Tibial artery (tissue), 4 donors: ENCODE measurements at regions not wholly inside any gene's neighbourhood (a gene's known extent, or its start where the extent isn't known, plus 50 kb on each side); places are given as distances from the start of the nearest gene placed in this dataset.

Experiments used
- DNase-seq, 2 donors: peaks; one replicate each; pipeline ENCODE4 v3.0.0-alpha.2; 2019
- H3K27ac ChIP-seq, 2 donors: fragments of 200-600 bp; sonication (generic) in 1 of 2; 1 replicate in 1 of 2; 2 replicates in 1 of 2; pipeline ENCODE4 v1.5.1; 2018 to 2019; ENCODE audit warnings: mild to moderate bottlenecking in 1 of 2
- H3K27me3 ChIP-seq, 2 donors: fragments of 200-600 bp; sonication (generic) in 1 of 2; one replicate each; pipeline versions ENCODE4 v1.5.1 to v1.6.0; 2016 to 2019
- H3K36me3 ChIP-seq, 3 donors: fragments of 200-600 bp; sonication (generic) in 2 of 3; one replicate each; pipeline ENCODE4 v1.5.1; 2016 to 2019; ENCODE audit warnings: mild to moderate bottlenecking in 2 of 3
- H3K4me1 ChIP-seq, 4 donors: fragments of 200-600 bp; sonication (generic) in 2 of 4; 1 replicate in 3 of 4; 2 replicates in 1 of 4; pipeline ENCODE4 v1.5.1; 2016 to 2019
- H3K4me3 ChIP-seq, 2 donors: fragments of 200-600 bp; sonication (generic) in 1 of 2; 1 replicate in 1 of 2; 2 replicates in 1 of 2; pipeline ENCODE4 v1.5.1; 2018 to 2019; ENCODE audit warnings: mild to moderate bottlenecking in 2 of 2
- H3K9me3 ChIP-seq, 3 donors: fragments of 200-600 bp; sonication (generic) in 1 of 3; one replicate each; pipeline ENCODE4 v1.5.1; 2016 to 2019
- intact Hi-C: fragments of 100-400 bp; cut with DNase I; formaldehyde crosslinking; loops from one replicate; pipeline ENCODE4 v1.15.0; 2023; ENCODE audit warnings: low total_unique reads
- TF ChIP-seq, protein P1 (sequence below), 2 experiments: fragments of 200-600 bp in 1 of 2; fragments of 450-650 bp in 1 of 2; IDR thresholded peaks; one replicate each; pipeline ENCODE4 v1.5.1; 2017 to 2019; ENCODE audit warnings: antibody characterized with exemption in 2 of 2, mild to moderate bottlenecking in 1 of 2, moderate library complexity in 1 of 2

DNA sequence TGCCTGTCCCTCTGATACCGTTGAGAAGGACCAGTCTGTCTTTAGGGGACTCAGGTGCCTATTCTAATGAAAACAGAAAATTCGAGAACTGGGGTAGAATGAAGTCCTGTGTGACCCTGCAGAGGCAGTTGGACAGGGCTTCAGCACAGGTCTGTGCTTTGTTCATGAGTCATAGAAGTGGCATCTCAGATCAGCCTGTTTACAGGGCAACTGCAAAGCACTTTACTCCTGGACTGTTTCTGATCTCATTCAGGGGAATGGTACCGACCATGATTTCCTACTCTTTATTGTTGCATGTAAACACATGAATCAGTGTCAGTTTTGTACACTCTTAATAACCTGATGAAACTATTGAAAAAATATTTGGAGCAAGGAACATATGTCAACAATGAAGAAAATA lies 1517.0 kb downstream of the AACS start:
- no peak overlapping the region for H3K4me3 ChIP-seq
- H3K27ac ChIP-seq, result no peak overlapping the region
- H3K9me3 ChIP-seq, result no peaks in the 10 kb centered on the region
- no peaks in the 10 kb centered on the region for H3K36me3 ChIP-seq
- H3K27me3 ChIP-seq, result no peaks in the 10 kb centered on the region
- intact Hi-C loops, result no loop called here
- DNase-seq, result no peak
- H3K4me1 ChIP-seq, result no peaks in the 10 kb centered on the region
- TF ChIP-seq, protein P1, sequence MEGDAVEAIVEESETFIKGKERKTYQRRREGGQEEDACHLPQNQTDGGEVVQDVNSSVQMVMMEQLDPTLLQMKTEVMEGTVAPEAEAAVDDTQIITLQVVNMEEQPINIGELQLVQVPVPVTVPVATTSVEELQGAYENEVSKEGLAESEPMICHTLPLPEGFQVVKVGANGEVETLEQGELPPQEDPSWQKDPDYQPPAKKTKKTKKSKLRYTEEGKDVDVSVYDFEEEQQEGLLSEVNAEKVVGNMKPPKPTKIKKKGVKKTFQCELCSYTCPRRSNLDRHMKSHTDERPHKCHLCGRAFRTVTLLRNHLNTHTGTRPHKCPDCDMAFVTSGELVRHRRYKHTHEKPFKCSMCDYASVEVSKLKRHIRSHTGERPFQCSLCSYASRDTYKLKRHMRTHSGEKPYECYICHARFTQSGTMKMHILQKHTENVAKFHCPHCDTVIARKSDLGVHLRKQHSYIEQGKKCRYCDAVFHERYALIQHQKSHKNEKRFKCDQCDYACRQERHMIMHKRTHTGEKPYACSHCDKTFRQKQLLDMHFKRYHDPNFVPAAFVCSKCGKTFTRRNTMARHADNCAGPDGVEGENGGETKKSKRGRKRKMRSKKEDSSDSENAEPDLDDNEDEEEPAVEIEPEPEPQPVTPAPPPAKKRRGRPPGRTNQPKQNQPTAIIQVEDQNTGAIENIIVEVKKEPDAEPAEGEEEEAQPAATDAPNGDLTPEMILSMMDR (IDR thresholded peaks at IDR 0.05), result no peak

DNA sequence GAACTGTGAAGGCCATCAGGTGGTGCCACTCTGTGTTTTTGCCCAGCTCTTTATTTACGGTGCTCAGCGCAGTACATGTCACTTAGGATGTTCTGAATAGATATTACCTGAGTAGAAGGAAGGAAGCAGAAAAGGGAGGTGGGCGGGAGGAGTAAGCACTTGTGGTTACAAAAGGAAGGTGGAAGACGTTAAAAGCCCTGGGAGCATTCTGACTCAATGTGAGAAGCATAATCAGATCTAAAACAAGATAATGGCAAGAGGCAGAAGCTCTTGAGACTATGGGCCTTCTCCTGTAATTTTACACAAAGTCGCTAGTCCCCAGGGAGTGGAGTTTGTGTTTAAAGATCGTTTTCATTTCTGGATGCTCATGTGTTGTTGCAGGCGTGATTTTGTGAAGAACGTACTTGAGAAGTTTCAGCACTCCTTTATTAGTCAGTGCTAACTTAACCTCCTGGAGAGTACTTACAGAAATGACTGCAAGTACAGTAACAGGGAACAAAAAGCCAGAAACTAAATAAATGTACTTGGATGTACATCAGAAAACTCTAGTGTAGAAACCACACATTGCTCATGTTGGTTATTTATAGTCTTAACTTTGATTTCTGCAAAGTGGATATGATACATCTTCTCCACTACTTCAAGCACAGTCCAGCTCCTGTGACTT lies 1523.5 kb downstream of the AACS start:
- intact Hi-C loops, result no loop called here
- no peaks in the 10 kb centered on the region for H3K27me3 ChIP-seq
- H3K9me3 ChIP-seq, result no peaks in the 10 kb centered on the region
- no peak overlapping the region for H3K27ac ChIP-seq
- no peak for DNase-seq
- H3K4me3 ChIP-seq, result no peak overlapping the region
- no peaks in the 10 kb centered on the region for H3K4me1 ChIP-seq
- no peaks in the 10 kb centered on the region for H3K36me3 ChIP-seq
- TF ChIP-seq, protein P1 (IDR thresholded peaks at IDR 0.05), result no peak

DNA sequence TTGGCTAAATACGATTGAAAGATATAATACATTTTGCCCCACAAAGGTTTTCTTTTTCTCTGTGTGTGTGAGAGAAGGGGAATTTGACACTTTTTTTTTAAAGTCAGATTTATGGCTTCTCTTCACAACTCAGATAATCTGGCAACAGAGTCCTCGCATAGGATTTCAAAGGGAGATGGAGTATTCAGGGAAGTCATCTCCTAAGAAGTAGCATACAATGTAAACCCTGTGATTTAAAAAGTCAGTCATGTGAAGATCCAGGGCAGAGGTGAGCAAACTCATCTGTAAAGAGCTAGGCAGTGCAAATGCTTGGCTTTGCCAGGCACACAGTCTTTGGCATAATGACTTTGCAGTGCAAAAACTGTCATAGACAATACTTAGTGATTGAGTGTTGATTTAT lies 1526.3 kb downstream of the AACS start:
- no peak overlapping the region for H3K27ac ChIP-seq
- no peaks in the 10 kb centered on the region for H3K36me3 ChIP-seq
- intact Hi-C loops, result no loop called here
- no peaks in the 10 kb centered on the region for H3K4me1 ChIP-seq
- no peak for DNase-seq
- H3K4me3 ChIP-seq, result no peak overlapping the region
- TF ChIP-seq, protein P1 (IDR thresholded peaks at IDR 0.05), result no peak
- no peaks in the 10 kb centered on the region for H3K9me3 ChIP-seq
- no peaks in the 10 kb centered on the region for H3K27me3 ChIP-seq

DNA sequence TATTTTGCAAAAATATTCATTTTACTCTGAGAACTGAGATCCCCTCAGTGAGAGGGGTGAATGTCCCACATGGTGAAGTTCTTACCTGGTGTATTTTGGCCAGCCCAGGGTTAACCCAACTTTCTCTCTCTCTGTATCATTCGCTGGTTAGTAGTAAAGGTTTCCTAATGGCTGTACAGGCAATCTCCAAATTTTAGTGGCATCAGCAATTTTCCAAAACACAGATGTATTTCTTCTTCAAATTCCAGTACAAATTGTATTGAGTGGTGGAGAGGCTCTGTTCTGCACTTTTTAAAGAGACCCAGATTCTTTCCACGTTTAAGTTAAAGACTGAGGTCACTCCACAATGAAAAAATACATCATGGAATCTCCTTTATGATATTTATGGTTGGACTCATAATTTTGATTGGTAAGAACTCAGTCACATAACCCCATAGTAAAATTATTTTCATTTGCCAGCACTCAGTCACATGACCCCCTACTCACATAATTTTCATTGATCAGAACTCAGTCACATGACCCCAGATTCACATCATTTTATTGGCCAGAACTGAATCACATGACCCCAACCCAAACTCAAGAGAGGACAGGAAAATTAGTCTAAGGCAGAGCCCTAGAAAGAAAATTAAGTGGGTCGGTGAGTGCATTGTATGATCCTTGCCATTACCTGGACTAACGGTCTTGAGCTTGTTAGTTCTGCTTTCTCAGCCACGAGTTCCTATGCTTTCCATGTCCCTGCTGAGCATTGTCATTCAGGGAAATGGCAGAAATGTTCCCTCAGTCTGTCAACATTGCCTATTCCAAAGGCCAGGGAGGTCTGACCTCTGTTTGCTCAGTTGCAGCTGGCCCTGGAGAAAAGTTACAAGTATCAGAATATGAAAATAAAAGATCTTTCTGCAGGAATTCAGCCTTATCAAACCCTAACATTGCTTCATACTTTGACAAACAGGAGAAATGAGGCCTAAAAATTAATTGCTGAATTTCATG lies 1536.2 kb downstream of the AACS start:
- no peak overlapping the region for H3K27ac ChIP-seq
- no peaks in the 10 kb centered on the region for H3K4me1 ChIP-seq
- H3K9me3 ChIP-seq, result no peaks in the 10 kb centered on the region
- H3K36me3 ChIP-seq, result no peaks in the 10 kb centered on the region
- no peak overlapping the region for H3K4me3 ChIP-seq
- intact Hi-C loops, result no loop called here
- no peak for DNase-seq
- H3K27me3 ChIP-seq, result no peaks in the 10 kb centered on the region
- TF ChIP-seq, protein P1 (IDR thresholded peaks at IDR 0.05), result no peak

DNA sequence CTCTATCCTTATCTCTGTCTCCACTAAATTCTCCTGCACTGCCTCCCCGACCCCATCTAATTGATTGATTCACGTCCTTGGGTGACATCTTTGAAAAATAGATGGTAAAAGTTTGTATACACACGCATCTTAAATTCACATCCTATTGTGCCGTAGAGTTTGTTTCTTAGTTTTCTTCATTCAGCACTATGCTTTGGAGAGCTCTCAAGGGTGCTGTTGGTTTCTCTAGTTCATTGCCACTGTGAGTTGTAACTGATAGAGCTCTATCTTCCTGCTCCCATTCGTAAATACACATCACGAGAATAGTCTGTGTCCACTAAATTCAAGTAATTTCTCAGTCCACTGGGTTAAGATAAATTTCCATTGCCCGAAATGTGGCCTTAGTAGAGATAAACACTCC lies 1537.4 kb downstream of the AACS start:
- Histone ChIP-seq H3K36me3 (no peaks in the 10 kb centered on the region), H3K4me3 (no peak overlapping the region), H3K27me3 (no peaks in the 10 kb centered on the region), H3K27ac (no peak overlapping the region), H3K4me1 (no peaks in the 10 kb centered on the region), H3K9me3 (no peaks in the 10 kb centered on the region)
- no peak for DNase-seq
- intact Hi-C loops, result no loop called here
- TF ChIP-seq, protein P1 (IDR thresholded peaks at IDR 0.05), result no peak
